H1 (cell line): ENCODE measurements at regions not wholly inside any gene's neighbourhood (a gene's known extent, or its start where the extent isn't known, plus 50 kb on each side); places are given as distances from the start of the nearest gene placed in this dataset.

Experiments
- RNF2 ChIP-seq: fragments of 200-900, 300-1000 bp; sonication (generic); IDR thresholded peaks from 2 replicates; pipeline ENCODE4 v1.7.1; 2016; ENCODE audit warnings: borderline replicate concordance, low read depth, mild to moderate bottlenecking, antibody characterized with exemption, low read length; ENCODE audit not compliant: poor library complexity, severe bottlenecking; ENCODE audit errors: missing control alignments
- SIN3A ChIP-seq, 2 experiments: IDR thresholded peaks in 1 of 2; conservative IDR thresholded peaks in 1 of 2; 2 replicates each; pipeline ENCODE4 v1.6.1; 2011 to 2012; ENCODE audit warnings: low read length in 2 of 2, improper control_type of control experiment in 1 of 2, low read depth in 1 of 2, mild to moderate bottlenecking in 1 of 2

DNA sequence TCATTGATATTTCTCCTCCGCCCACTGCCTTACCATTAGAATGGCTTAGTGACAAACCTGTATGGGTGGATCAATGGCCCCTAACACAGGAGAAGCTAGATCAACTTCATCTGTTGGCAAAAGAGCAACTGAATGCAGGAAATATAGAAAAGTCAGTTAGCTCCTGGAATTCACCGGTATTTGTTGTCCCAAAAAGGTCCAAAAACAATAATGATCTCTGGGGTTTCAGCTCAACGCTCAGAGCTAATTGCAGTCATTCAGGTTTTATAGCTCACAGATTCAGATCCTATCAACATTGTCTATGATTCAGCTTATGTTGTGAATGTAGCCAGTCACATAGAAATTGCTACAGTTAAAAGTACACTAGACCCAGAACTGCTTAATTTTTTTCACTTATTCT is 124.0 kb upstream of the ZCCHC13 start (continued):
- TF ChIP-seq SIN3A (conservative IDR thresholded peaks at IDR 0.05 in 1 of 2, IDR thresholded peaks at IDR 0.05 in 1 of 2; ENCODE audit: low read depth in 1 of 2, low read length in 2 of 2) (no peak), RNF2 (no peak)
